ENCODE measurements at regions not wholly inside any gene's neighbourhood (a gene's known extent, or its start where the extent isn't known, plus 50 kb on each side); places are given as distances from the start of the nearest gene placed in this dataset.

DNA sequence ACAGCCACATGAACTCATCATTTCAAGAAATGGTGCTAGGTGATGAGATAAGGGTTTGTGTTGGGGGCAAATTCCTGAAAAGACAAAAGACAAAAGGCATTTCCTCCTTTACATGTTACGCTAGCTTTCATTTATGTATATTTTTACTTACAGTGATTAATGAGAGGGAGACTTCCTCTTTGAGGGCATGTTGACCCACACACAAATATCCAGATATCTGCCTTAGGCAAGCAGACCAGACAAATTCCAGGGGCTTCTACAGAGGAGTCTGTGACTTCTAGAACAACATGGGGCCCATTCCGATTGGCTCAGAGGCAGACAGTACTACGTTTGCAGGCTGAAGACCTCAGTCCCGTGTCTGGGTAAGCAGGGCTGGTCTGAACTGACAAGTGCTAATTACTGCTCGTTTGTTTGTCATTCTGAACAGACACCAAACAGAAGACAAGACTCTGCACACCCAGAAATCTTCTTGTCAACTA is 74.8 kb upstream of the ST6GAL2 start:
- intact Hi-C loops (cut with DNase I; ENCODE audit: low total_unique reads) = no loop called here
- TF ChIP-seq, protein P1, sequence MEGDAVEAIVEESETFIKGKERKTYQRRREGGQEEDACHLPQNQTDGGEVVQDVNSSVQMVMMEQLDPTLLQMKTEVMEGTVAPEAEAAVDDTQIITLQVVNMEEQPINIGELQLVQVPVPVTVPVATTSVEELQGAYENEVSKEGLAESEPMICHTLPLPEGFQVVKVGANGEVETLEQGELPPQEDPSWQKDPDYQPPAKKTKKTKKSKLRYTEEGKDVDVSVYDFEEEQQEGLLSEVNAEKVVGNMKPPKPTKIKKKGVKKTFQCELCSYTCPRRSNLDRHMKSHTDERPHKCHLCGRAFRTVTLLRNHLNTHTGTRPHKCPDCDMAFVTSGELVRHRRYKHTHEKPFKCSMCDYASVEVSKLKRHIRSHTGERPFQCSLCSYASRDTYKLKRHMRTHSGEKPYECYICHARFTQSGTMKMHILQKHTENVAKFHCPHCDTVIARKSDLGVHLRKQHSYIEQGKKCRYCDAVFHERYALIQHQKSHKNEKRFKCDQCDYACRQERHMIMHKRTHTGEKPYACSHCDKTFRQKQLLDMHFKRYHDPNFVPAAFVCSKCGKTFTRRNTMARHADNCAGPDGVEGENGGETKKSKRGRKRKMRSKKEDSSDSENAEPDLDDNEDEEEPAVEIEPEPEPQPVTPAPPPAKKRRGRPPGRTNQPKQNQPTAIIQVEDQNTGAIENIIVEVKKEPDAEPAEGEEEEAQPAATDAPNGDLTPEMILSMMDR (IDR thresholded peaks at IDR 0.05) = no peak
- no peak for TF ChIP-seq POLR2A (IDR thresholded peaks at IDR 0.05)
- Histone ChIP-seq H3K27ac (no peak overlapping the region), H3K27me3 (no peaks in the 10 kb centered on the region), H3K9me3 (no peaks in the 10 kb centered on the region), H3K4me1 (no peaks in the 10 kb centered on the region), H3K36me3 (no peaks in the 10 kb centered on the region), H3K4me3 (no peak overlapping the region)
- no peak for DNase-seq

DNA sequence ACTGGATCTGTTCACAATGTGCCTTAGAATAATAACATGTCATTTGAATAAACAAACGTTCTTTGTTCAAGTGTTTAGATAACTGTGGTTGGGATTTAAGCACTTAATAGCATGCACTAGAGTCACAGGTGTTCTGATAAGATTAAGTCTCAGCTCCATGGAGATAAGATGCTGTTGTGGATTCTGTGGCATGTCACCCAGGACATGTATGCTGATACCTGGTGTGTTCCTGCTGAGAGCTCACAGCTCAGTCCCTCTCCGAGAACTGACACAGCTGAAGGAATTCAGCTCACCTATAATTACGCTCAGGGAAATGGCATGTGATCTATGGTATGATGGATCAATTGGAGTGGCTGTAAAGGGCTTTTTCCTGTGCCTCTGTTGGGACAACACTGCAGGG is 75.4 kb upstream of the ST6GAL2 start:
- TF ChIP-seq, protein P1 (IDR thresholded peaks at IDR 0.05) = no peak
- no peak for TF ChIP-seq POLR2A (IDR thresholded peaks at IDR 0.05)
- DNase-seq = no peak

DNA sequence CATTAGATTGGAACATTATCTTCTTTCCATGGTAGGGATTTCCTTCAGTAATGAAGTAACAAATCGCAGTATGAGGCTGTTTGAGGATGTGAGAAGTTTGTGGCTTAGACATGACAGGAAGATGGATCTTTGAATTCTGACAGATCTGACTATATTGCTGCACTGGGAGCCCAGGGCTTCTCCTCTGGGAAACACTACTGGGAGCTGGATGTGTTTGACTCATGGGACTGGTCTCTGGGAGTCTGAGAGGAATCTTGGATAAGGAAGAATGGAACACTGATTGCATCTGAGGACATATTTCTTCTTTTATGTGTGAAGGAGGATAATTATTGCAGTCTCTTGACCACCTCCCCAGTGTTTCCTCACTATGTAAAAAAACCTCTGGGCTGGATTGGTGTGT is 77.2 kb upstream of the ST6GAL2 start:
- Histone ChIP-seq H3K4me3 (no peak overlapping the region), H3K27ac (no peak overlapping the region), H3K27me3 (no peaks in the 10 kb centered on the region), H3K4me1 (no peaks in the 10 kb centered on the region), H3K9me3 (no peaks in the 10 kb centered on the region), H3K36me3 (no peaks in the 10 kb centered on the region)
- no peak for TF ChIP-seq POLR2A (IDR thresholded peaks at IDR 0.05)
- intact Hi-C loops (cut with DNase I; ENCODE audit: low total_unique reads) = no loop called here
- no peak for DNase-seq

More for the DNA sequence above, 75.4 kb upstream of the ST6GAL2 start:
- Histone ChIP-seq H3K27ac (no peak overlapping the region), H3K36me3 (no peaks in the 10 kb centered on the region), H3K4me1 (no peaks in the 10 kb centered on the region), H3K4me3 (no peak overlapping the region), H3K27me3 (no peaks in the 10 kb centered on the region), H3K9me3 (no peaks in the 10 kb centered on the region)
- intact Hi-C loops (cut with DNase I; ENCODE audit: low total_unique reads) = no loop called here

DNA sequence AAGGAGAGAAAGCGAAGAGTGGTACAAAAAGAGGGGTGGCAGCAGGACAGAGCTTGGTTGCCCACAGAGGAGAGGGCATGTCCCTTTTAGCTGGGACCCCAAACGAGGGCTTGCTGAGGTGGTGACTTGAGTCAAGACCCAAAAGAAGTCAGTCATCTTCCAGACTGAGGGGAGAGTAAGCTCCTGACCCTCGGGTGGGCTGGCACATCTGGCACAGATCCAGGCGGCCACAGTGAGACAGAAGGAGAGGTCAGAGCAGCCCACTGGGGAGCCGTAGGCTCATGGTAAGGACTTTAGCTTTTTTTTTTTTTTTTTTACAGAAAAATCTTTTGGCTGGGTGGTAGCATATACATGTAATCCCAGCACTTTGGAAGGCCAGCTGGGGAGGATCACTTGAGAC is 77.9 kb upstream of the ST6GAL2 start:
- no peaks in the 10 kb centered on the region for H3K27me3 ChIP-seq
- H3K4me1 ChIP-seq = no peaks in the 10 kb centered on the region
- DNase-seq = no peak
- no peak for TF ChIP-seq POLR2A (IDR thresholded peaks at IDR 0.05)
- TF ChIP-seq, protein P1 (IDR thresholded peaks at IDR 0.05) = no peak
- H3K36me3 ChIP-seq = no peaks in the 10 kb centered on the region
- no peak overlapping the region for H3K27ac ChIP-seq
- no peaks in the 10 kb centered on the region for H3K9me3 ChIP-seq
- H3K4me3 ChIP-seq = no peak overlapping the region
- intact Hi-C loops (cut with DNase I; ENCODE audit: low total_unique reads) = no loop called here

DNA sequence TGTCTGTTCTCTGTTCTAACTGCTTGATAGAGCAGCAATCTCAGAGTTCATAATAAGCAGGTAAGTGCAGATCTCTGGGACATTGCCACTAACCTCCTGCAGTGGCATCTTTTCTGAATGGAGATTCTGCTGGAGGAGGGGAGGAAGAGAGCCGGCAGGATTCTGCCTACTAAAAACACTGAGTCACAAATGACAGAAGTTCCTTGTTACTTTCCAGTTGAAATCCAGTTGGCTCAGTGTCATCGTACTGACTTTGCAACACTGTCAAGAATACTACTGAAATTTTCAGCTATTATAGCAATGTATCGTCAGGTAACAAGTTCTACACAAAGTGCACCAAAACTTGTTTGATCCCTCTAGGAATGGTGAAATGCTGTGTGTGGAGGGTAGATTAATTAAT is 79.6 kb upstream of the ST6GAL2 start:
- H3K27me3 ChIP-seq = no peaks in the 10 kb centered on the region
- no peak overlapping the region for H3K27ac ChIP-seq
- no peaks in the 10 kb centered on the region for H3K9me3 ChIP-seq
- intact Hi-C loops (cut with DNase I; ENCODE audit: low total_unique reads) = no loop called here
- H3K36me3 ChIP-seq = no peaks in the 10 kb centered on the region
- no peaks in the 10 kb centered on the region for H3K4me1 ChIP-seq
- no peak overlapping the region for H3K4me3 ChIP-seq
- TF ChIP-seq, protein P1 (IDR thresholded peaks at IDR 0.05) = no peak
- no peak for TF ChIP-seq POLR2A (IDR thresholded peaks at IDR 0.05)
- DNase-seq = no peak

DNA sequence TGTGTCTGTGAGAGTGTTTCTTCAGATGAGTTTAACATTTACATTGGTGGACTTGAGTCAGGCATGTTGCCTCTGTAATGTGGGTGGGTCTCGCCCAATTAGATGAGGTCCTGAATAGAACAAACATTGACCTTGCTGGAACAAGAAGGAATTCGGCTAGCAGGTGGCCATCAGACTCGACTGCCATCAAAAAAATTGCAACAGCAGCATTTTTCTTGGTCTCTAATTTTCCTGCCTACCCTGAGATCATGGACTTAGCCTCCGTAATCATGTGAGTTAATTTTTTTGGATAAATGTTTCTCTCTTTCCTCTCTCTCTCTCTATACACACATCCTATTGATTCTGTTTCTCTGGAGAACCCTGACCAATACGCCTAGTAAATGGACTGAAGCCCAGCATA is 83.8 kb upstream of the ST6GAL2 start:
- no peaks in the 10 kb centered on the region for H3K9me3 ChIP-seq
- DNase-seq = no peak
- H3K27ac ChIP-seq = no peak overlapping the region
- intact Hi-C loops (cut with DNase I; ENCODE audit: low total_unique reads) = no loop called here
- H3K4me3 ChIP-seq = no peak overlapping the region
- TF ChIP-seq POLR2A (IDR thresholded peaks at IDR 0.05) = no peak
- TF ChIP-seq, protein P1 (IDR thresholded peaks at IDR 0.05) = no peak
- H3K36me3 ChIP-seq = no peaks in the 10 kb centered on the region
- H3K27me3 ChIP-seq = no peaks in the 10 kb centered on the region
- H3K4me1 ChIP-seq = no peaks in the 10 kb centered on the region

All from uterus (tissue), 3 donors.